H1 (cell line): ENCODE measurements at regions not wholly inside any gene's neighbourhood (a gene's known extent, or its start where the extent isn't known, plus 50 kb on each side); places are given as distances from the start of the nearest gene placed in this dataset.

Experiments
- CTCF ChIA-PET: fragments of 300-600 bp; sonication (Branson Sonifier 250); formaldehyde crosslinking; loops from one replicate; lab custom pipeline; 2021; ENCODE audit not compliant: partially characterized antibody; lab: Charles Lee
- POLR2A ChIA-PET: fragments of 300-600 bp; sonication (Branson Sonifier 250); formaldehyde crosslinking; loops from one replicate; lab custom pipeline; 2021; ENCODE audit warnings: inconsistent platforms; ENCODE audit not compliant: partially characterized antibody; lab: Charles Lee
- DNase-seq, 2 experiments: peaks; one replicate each; pipeline versions ENCODE4 v3.0.0 to v3.0.0-alpha.2; 2010 to 2022; ENCODE audit warnings: low spot score in 2 of 2, low read depth in 1 of 2, mixed read lengths in 1 of 2
- FAIRE-seq: peaks from 2 replicates; lab custom pipeline; 2011; peaks lifted over from hg19 to GRCh38; lab: Jason Lieb, UNC
- H2AFZ ChIP-seq: 2 replicates; pipeline ENCODE4 v1.8.1; 2012; ENCODE audit warnings: low read length, inconsistent platforms
- H2AK5ac ChIP-seq: 2 replicates; pipeline ENCODE4 v1.6.1; 2013; ENCODE audit warnings: low read depth, low read length
- H2BK120ac ChIP-seq: replicated peaks from 2 replicates; pipeline ENCODE3; 2013; ENCODE audit warnings: low read depth, low read length, inconsistent platforms
- H2BK12ac ChIP-seq: 2 replicates; pipeline ENCODE4 v1.6.1; 2013; ENCODE audit warnings: low read depth, low read length
- H2BK15ac ChIP-seq: 2 replicates; pipeline ENCODE4 v1.6.1; 2013; ENCODE audit warnings: low read length
- H2BK20ac ChIP-seq: 2 replicates; pipeline ENCODE4 v1.6.1; 2013; ENCODE audit warnings: low read length
- H2BK5ac ChIP-seq: 2 replicates; pipeline ENCODE4 v1.6.1; 2013; ENCODE audit warnings: low read depth, low read length
- H3K14ac ChIP-seq: 2 replicates; pipeline ENCODE4 v1.6.1; 2013; ENCODE audit warnings: inconsistent platforms; ENCODE audit not compliant: insufficient read length
- H3K18ac ChIP-seq: 2 replicates; pipeline ENCODE4 v1.6.1; 2013; ENCODE audit warnings: low read length; ENCODE audit errors: extremely low read depth
- H3K23ac ChIP-seq: 2 replicates; pipeline ENCODE4 v1.6.1; 2013; ENCODE audit warnings: inconsistent platforms; ENCODE audit not compliant: insufficient read length
- H3K23me2 ChIP-seq: 2 replicates; pipeline ENCODE4 v1.6.1; 2013; ENCODE audit warnings: low read depth, low read length
- H3K27ac ChIP-seq: 2 replicates; pipeline ENCODE4 v1.6.1; 2011; ENCODE audit warnings: low read depth, low read length, inconsistent platforms
- H3K27me3 ChIP-seq, 4 experiments: replicated peaks in 1 of 4; 1 replicate in 1 of 4; 2 replicates in 3 of 4; pipeline versions ENCODE4 v1.6.1 to v1.8.1; 2011 to 2013; ENCODE audit warnings: low read length in 3 of 4, mild to moderate bottlenecking in 3 of 4, inconsistent platforms in 2 of 4, mixed read lengths in 2 of 4, moderate library complexity in 1 of 4; ENCODE audit not compliant: control insufficient read depth in 3 of 4, insufficient read depth in 3 of 4; ENCODE audit errors: extremely low read depth in 1 of 4
- H3K36me3 ChIP-seq, 4 experiments: 2 replicates each; pipeline versions ENCODE4 v1.6.1 to v1.8.1; 2011 to 2013; ENCODE audit warnings: mild to moderate bottlenecking in 4 of 4, low read length in 3 of 4, moderate library complexity in 2 of 4, control low read depth in 1 of 4, inconsistent platforms in 1 of 4; ENCODE audit not compliant: insufficient read depth in 4 of 4, control insufficient read depth in 2 of 4
- H3K4ac ChIP-seq: replicated peaks from 2 replicates; pipeline ENCODE3; 2013; ENCODE audit warnings: low read length, low read depth, mixed read lengths, inconsistent platforms; ENCODE audit not compliant: insufficient read length
- H3K4me1 ChIP-seq, 4 experiments: replicated peaks in 1 of 4; 1 replicate in 1 of 4; 2 replicates in 3 of 4; pipeline versions ENCODE4 v1.6.1 to v1.8.1; 2011 to 2013; ENCODE audit warnings: low read length in 3 of 4, inconsistent platforms in 2 of 4, mixed read lengths in 1 of 4; ENCODE audit not compliant: insufficient read depth in 4 of 4, control insufficient read depth in 3 of 4
- H3K4me2 ChIP-seq, 2 experiments: 2 replicates each; pipeline versions ENCODE4 v1.6.1 to v1.8.1; 2011 to 2013; ENCODE audit warnings: low read depth in 2 of 2, low read length in 2 of 2, control low read depth in 1 of 2, inconsistent platforms in 1 of 2, mild to moderate bottlenecking in 1 of 2; ENCODE audit not compliant: insufficient read depth in 1 of 2
- H3K4me3 ChIP-seq, 4 experiments: fragments of 200-600, 300-600 bp in 1 of 4; sonication (generic), shearing (Covaris generic), sonication (Bioruptor Twin) in 1 of 4; 2 replicates each; pipeline versions ENCODE4 v1.5.1 to v1.8.1; 2011 to 2016; ENCODE audit warnings: low read length in 4 of 4, low read depth in 3 of 4, control low read depth in 2 of 4, inconsistent platforms in 2 of 4, mild to moderate bottlenecking in 2 of 4, mixed read lengths in 1 of 4, moderate library complexity in 1 of 4; ENCODE audit not compliant: insufficient read depth in 2 of 4; ENCODE audit errors: extremely low read depth in 1 of 4
- H3K56ac ChIP-seq: replicated peaks from 2 replicates; pipeline ENCODE3; 2013; ENCODE audit warnings: low read depth, mild to moderate bottlenecking, mixed read lengths, low read length, inconsistent platforms; ENCODE audit not compliant: insufficient read length
- H3K79me1 ChIP-seq: 2 replicates; pipeline ENCODE4 v1.6.1; 2013; ENCODE audit warnings: low read depth, low read length, control low read depth
- H3K79me2 ChIP-seq, 2 experiments: 2 replicates each; pipeline versions ENCODE4 v1.6.1 to v1.8.1; 2012 to 2013; ENCODE audit warnings: low read length in 2 of 2, mild to moderate bottlenecking in 2 of 2, inconsistent platforms in 1 of 2; ENCODE audit not compliant: insufficient read depth in 2 of 2, control insufficient read depth in 1 of 2
- H3K9ac ChIP-seq, 4 experiments: replicated peaks in 1 of 4; 1 replicate in 1 of 4; 2 replicates in 3 of 4; pipeline versions ENCODE4 v1.6.1 to v1.8.1; 2011 to 2013; ENCODE audit warnings: low read depth in 3 of 4, low read length in 3 of 4, control low read depth in 2 of 4, mild to moderate bottlenecking in 2 of 4, moderate library complexity in 2 of 4, inconsistent platforms in 1 of 4; ENCODE audit errors: extremely low read depth in 1 of 4
- H3K9me3 ChIP-seq, 2 experiments: 2 replicates each; pipeline versions ENCODE4 v1.6.1 to v1.8.1; 2012 to 2013; ENCODE audit warnings: mild to moderate bottlenecking in 2 of 2, moderate library complexity in 2 of 2, control low read depth in 1 of 2, inconsistent platforms in 1 of 2, low read depth in 1 of 2, low read length in 1 of 2, mixed read lengths in 1 of 2; ENCODE audit not compliant: insufficient read depth in 2 of 2
- H4K20me1 ChIP-seq, 2 experiments: replicated peaks in 1 of 2; 2 replicates each; pipeline versions ENCODE3 to v1.8.1; 2011 to 2013; ENCODE audit warnings: inconsistent platforms in 2 of 2, low read length in 2 of 2, mild to moderate bottlenecking in 1 of 2; ENCODE audit not compliant: insufficient read depth in 2 of 2, control insufficient read depth in 1 of 2
- H4K5ac ChIP-seq: 2 replicates; pipeline ENCODE4 v1.6.1; 2013; ENCODE audit warnings: low read length, low read depth, mixed read lengths, inconsistent platforms; ENCODE audit not compliant: insufficient read length
- H4K8ac ChIP-seq: 2 replicates; pipeline ENCODE4 v1.8.0; 2013; ENCODE audit warnings: mild to moderate bottlenecking, moderate library complexity, low read length, inconsistent platforms; ENCODE audit not compliant: insufficient read depth; ENCODE audit errors: extremely low read depth
- H4K91ac ChIP-seq: replicated peaks from 2 replicates; pipeline ENCODE3; 2013; ENCODE audit warnings: low read length, mixed read lengths, inconsistent platforms; ENCODE audit not compliant: insufficient read length
- BCL11A ChIP-seq, 2 experiments: IDR thresholded peaks; one replicate each; pipeline ENCODE4 v1.6.1; 2011; ENCODE audit warnings: low read depth in 2 of 2, low read length in 2 of 2, mild to moderate bottlenecking in 2 of 2
- CHD2 ChIP-seq: IDR thresholded peaks from 2 replicates; pipeline ENCODE4 v1.6.1; 2012; ENCODE audit warnings: low read length, improper control_type of control experiment
- CREB1 ChIP-seq: IDR thresholded peaks from 2 replicates; pipeline ENCODE4 v1.6.1; 2012; ENCODE audit warnings: inconsistent platforms
- CTBP2 ChIP-seq: IDR thresholded peaks from 2 replicates; pipeline ENCODE4 v1.7.0; 2011; ENCODE audit warnings: borderline replicate concordance, mild to moderate bottlenecking, moderate library complexity, mixed read lengths, low read length; ENCODE audit not compliant: insufficient read depth, insufficient read length
- HDAC2 ChIP-seq, 2 experiments: fragments of 300-600 bp in 1 of 2; sonication (generic) in 1 of 2; IDR thresholded peaks; 2 replicates each; pipeline ENCODE4 v1.6.1; 2011 to 2012; ENCODE audit warnings: low read depth in 2 of 2, low read length in 2 of 2, mild to moderate bottlenecking in 2 of 2, moderate library complexity in 2 of 2, borderline replicate concordance in 1 of 2, inconsistent platforms in 1 of 2
- JUND ChIP-seq: IDR thresholded peaks from 2 replicates; pipeline ENCODE4 v1.6.1; 2011; ENCODE audit warnings: mild to moderate bottlenecking, improper control_type of control experiment, low read length
- KDM1A ChIP-seq: fragments of 200-600, 300-600 bp; sonication (generic); IDR thresholded peaks from 2 replicates; pipeline ENCODE4 v1.7.1; 2016; ENCODE audit warnings: mild to moderate bottlenecking, low read length, borderline replicate concordance
- KDM4A ChIP-seq: IDR thresholded peaks from one replicate; pipeline ENCODE4 v1.7.1; 2012; ENCODE audit warnings: low read depth, mild to moderate bottlenecking, moderate library complexity, low read length, inconsistent platforms; ENCODE audit not compliant: severe bottlenecking
- RAD21 ChIP-seq, 2 experiments: IDR thresholded peaks in 1 of 2; conservative IDR thresholded peaks in 1 of 2; 2 replicates each; pipeline ENCODE4 v1.6.1; 2011; ENCODE audit warnings: low read depth in 2 of 2, low read length in 2 of 2, improper control_type of control experiment in 1 of 2, inconsistent platforms in 1 of 2, mild to moderate bottlenecking in 1 of 2, moderate library complexity in 1 of 2
- RBBP5 ChIP-seq: IDR thresholded peaks from 2 replicates; pipeline ENCODE4 v1.7.1; 2012; ENCODE audit warnings: low read depth, mild to moderate bottlenecking, inconsistent platforms, low read length, moderate library complexity, borderline replicate concordance
- SRF ChIP-seq: IDR thresholded peaks from 2 replicates; pipeline ENCODE4 v1.6.1; 2011; ENCODE audit warnings: mild to moderate bottlenecking, low read depth, low read length, moderate library complexity
- TAF1 ChIP-seq: IDR thresholded peaks from 2 replicates; pipeline ENCODE4 v1.6.1; 2011; ENCODE audit warnings: mild to moderate bottlenecking, low read depth, low read length
- TEAD4 ChIP-seq: IDR thresholded peaks from 2 replicates; pipeline ENCODE4 v1.6.1; 2012; ENCODE audit warnings: low read depth, low read length, inconsistent platforms, mixed read lengths
- USF2 ChIP-seq: IDR thresholded peaks from 2 replicates; pipeline ENCODE4 v1.6.1; 2011; ENCODE audit warnings: low read length, improper control_type of control experiment
- WGBS, 2 experiments: shearing (Covaris generic) in 1 of 2; methylation state at CpG; one replicate each; pipeline versions ENCODE4 v1.1.6 to v1.1.7; 2013 to 2015; ENCODE audit warnings: low lambda C conversion rate in 2 of 2, mixed read lengths in 2 of 2, inconsistent platforms in 1 of 2, low coverage in 1 of 2, missing lambda C conversion rate in 1 of 2; ENCODE audit not compliant: insufficient replicate concordance in 2 of 2, insufficient coverage in 1 of 2, insufficient read length in 1 of 2; ENCODE audit errors: extremely low coverage in 1 of 2, missing lambda C conversion rate in 1 of 2; 5-methylcytosine and 5-hydroxymethylcytosine counted together

GRCh38 chr7:89500084-89500483 lies 654.2 kb upstream of the STEAP1 start:
- H4K91ac ChIP-seq = no peak overlapping the region
- H3K4me3 ChIP-seq = no peak overlapping the region
- no peak overlapping the region for H3K14ac ChIP-seq
- no peak overlapping the region for H2BK120ac ChIP-seq
- H3K27me3 ChIP-seq = no peaks in the 10 kb centered on the region
- H2BK20ac ChIP-seq = no peak overlapping the region
- no peak overlapping the region for H3K4me2 ChIP-seq
- H3K4me1 ChIP-seq = no peaks in the 10 kb centered on the region
- POLR2A ChIA-PET = no interaction called here
- no peak for FAIRE-seq
- no peak overlapping the region for H2AFZ ChIP-seq
- H3K9me3 ChIP-seq = no peaks in the 10 kb centered on the region
- no peak overlapping the region for H4K5ac ChIP-seq
- no peak overlapping the region for H3K27ac ChIP-seq
- no peak overlapping the region for H3K23ac ChIP-seq
- no peaks in the 10 kb centered on the region for H4K20me1 ChIP-seq
- no peak overlapping the region for H3K9ac ChIP-seq
- no peak for DNase-seq
- H4K8ac ChIP-seq = no peak overlapping the region
- no peaks in the 10 kb centered on the region for H3K79me1 ChIP-seq
- WGBS, 2 experiments = 88% methylated on average over 2 of the region's 2 CpGs; no CpG with 5 or more reads in 1 of the 2 experiments
- no peak overlapping the region for H2BK15ac ChIP-seq
- CTCF ChIA-PET = no interaction called here
- H2BK5ac ChIP-seq = no peak overlapping the region
- no peak overlapping the region for H2BK12ac ChIP-seq
- no peak overlapping the region for H3K18ac ChIP-seq
- no peaks in the 10 kb centered on the region for H3K36me3 ChIP-seq
- no peak overlapping the region for H3K4ac ChIP-seq
- no peak overlapping the region for H2AK5ac ChIP-seq
- H3K23me2 ChIP-seq = no peaks in the 10 kb centered on the region
- H3K79me2 ChIP-seq = no peaks in the 10 kb centered on the region
- no peak overlapping the region for H3K56ac ChIP-seq
- no peak for TF ChIP-seq RBBP5
- no peak for TF ChIP-seq CTBP2
- TF ChIP-seq KDM1A = no peak
- TF ChIP-seq USF2 = no peak
- TF ChIP-seq TAF1 = no peak
- no peak for TF ChIP-seq CREB1
- no peak for TF ChIP-seq RAD21 (IDR thresholded peaks at IDR 0.05 in 1 of 2, conservative IDR thresholded peaks at IDR 0.05 in 1 of 2; ENCODE audit: low read depth in 2 of 2, low read length in 2 of 2)
- no peak for TF ChIP-seq HDAC2 (IDR thresholded peaks at IDR 0.05; ENCODE audit: borderline replicate concordance in 1 of 2, low read depth in 2 of 2, low read length in 2 of 2)
- TF ChIP-seq BCL11A (IDR thresholded peaks at IDR 0.05; ENCODE audit: low read depth in 2 of 2, low read length in 2 of 2) = no peak
- TF ChIP-seq TEAD4 = no peak
- TF ChIP-seq JUND = no peak
- no peak for TF ChIP-seq CHD2
- TF ChIP-seq SRF = no peak
- TF ChIP-seq KDM4A = no peak
